IMR-90 (cell line): ENCODE measurements at regions not wholly inside any gene's neighbourhood (a gene's known extent, or its start where the extent isn't known, plus 50 kb on each side); places are given as distances from the start of the nearest gene placed in this dataset.

Source experiments
- ATAC-seq: fragments of 200-7000 bp; cut with Tn5 transposase; 2 replicates; pipeline ENCODE4 v1.9.1; 2020; ENCODE audit warnings: low read depth, mild to moderate bottlenecking, moderate library complexity
- BruUV-seq: library from RNA; stranded (reverse); fragments of 400-500 nt; replicated peaks from 2 replicates; lab custom pipeline; 2021; lab: Mats Ljungman, UMichigan
- CTCF ChIA-PET: fragments of 300-600 bp; formaldehyde crosslinking; extraction: SDS; loops from one replicate; lab custom pipeline; 2021; ENCODE audit warnings: antibody characterized with exemption; lab: Yijun Ruan, JAX
- POLR2A ChIA-PET: fragments of 300-600 bp; sonication (Branson Sonifier 250); formaldehyde crosslinking; loops from one replicate; lab custom pipeline; 2022; ENCODE audit warnings: antibody characterized with exemption; ENCODE audit not compliant: unreplicated experiment; lab: Charles Lee
- DNase-seq: peaks from one replicate; pipeline ENCODE4 v3.0.0; 2013
- H2AFZ ChIP-seq: replicated peaks from 2 replicates; pipeline ENCODE3; 2013; ENCODE audit warnings: low read length, mild to moderate bottlenecking; ENCODE audit not compliant: poor library complexity
- H2AK5ac ChIP-seq: 2 replicates; pipeline ENCODE4 v1.6.1; 2013; ENCODE audit warnings: low read depth, low read length, inconsistent platforms
- H2AK9ac ChIP-seq: replicated peaks from 2 replicates; pipeline ENCODE3; 2013; ENCODE audit warnings: mild to moderate bottlenecking, low read depth, low read length, moderate library complexity; ENCODE audit not compliant: poor library complexity
- H2BK120ac ChIP-seq: 2 replicates; pipeline ENCODE4 v1.6.1; 2013; ENCODE audit warnings: low read depth, low read length, inconsistent platforms
- H2BK15ac ChIP-seq: 3 replicates; pipeline ENCODE4 v1.6.1; 2013; ENCODE audit warnings: low read depth, low read length, inconsistent platforms
- H2BK20ac ChIP-seq: 2 replicates; pipeline ENCODE4 v1.6.1; 2013; ENCODE audit warnings: low read depth, mild to moderate bottlenecking, inconsistent platforms, low read length, moderate library complexity
- H2BK5ac ChIP-seq: 2 replicates; pipeline ENCODE4 v1.6.1; 2013; ENCODE audit warnings: mild to moderate bottlenecking, low read depth, low read length, inconsistent platforms; ENCODE audit not compliant: poor library complexity, severe bottlenecking
- H3K14ac ChIP-seq: replicated peaks from 2 replicates; pipeline ENCODE4 v1.6.1; 2013; ENCODE audit warnings: low read depth, low read length, inconsistent platforms
- H3K18ac ChIP-seq: 2 replicates; pipeline ENCODE4 v1.6.1; 2013; ENCODE audit warnings: low read depth, low read length, control low read depth
- H3K23ac ChIP-seq: 2 replicates; pipeline ENCODE4 v1.6.1; 2013; ENCODE audit warnings: low read depth, low read length, inconsistent platforms
- H3K27ac ChIP-seq: 2 replicates; pipeline ENCODE4 v1.5.1; 2013; ENCODE audit warnings: mild to moderate bottlenecking, control low read depth, low read length; ENCODE audit not compliant: insufficient read depth
- H3K27me3 ChIP-seq: 2 replicates; pipeline ENCODE4 v1.6.1; 2013; ENCODE audit warnings: low read length; ENCODE audit not compliant: control insufficient read depth, insufficient read depth
- H3K36me3 ChIP-seq: 2 replicates; pipeline ENCODE4 v1.6.1; 2013; ENCODE audit warnings: low read length, mixed read lengths; ENCODE audit not compliant: control insufficient read depth, insufficient read depth
- H3K4ac ChIP-seq: 2 replicates; pipeline ENCODE4 v1.6.1; 2013; ENCODE audit warnings: low read depth, low read length, inconsistent platforms
- H3K4me1 ChIP-seq: 2 replicates; pipeline ENCODE4 v1.6.1; 2013; ENCODE audit warnings: low read length, mixed read lengths; ENCODE audit not compliant: control insufficient read depth, insufficient read depth
- H3K4me2 ChIP-seq: 2 replicates; pipeline ENCODE4 v1.6.1; 2013; ENCODE audit warnings: low read depth, mild to moderate bottlenecking, control low read depth, low read length, moderate library complexity
- H3K4me3 ChIP-seq: 2 replicates; pipeline ENCODE4 v1.5.1; 2013; ENCODE audit warnings: low read depth, mild to moderate bottlenecking, control low read depth, low read length, moderate library complexity; ENCODE audit not compliant: insufficient read depth
- H3K56ac ChIP-seq: 2 replicates; pipeline ENCODE4 v1.6.1; 2013; ENCODE audit warnings: low read length, inconsistent platforms; ENCODE audit not compliant: insufficient read depth; ENCODE audit errors: extremely low read depth
- H3K79me1 ChIP-seq, 2 experiments: 2 replicates each; pipeline ENCODE4 v1.6.1; 2013; ENCODE audit warnings: low read length in 2 of 2, inconsistent platforms in 1 of 2, low read depth in 1 of 2
- H3K9ac ChIP-seq: 2 replicates; pipeline ENCODE4 v1.6.1; 2013; ENCODE audit warnings: low read depth, low read length, control low read depth
- H3K9me1 ChIP-seq: 2 replicates; pipeline ENCODE4 v1.6.1; 2013; ENCODE audit warnings: low read length, inconsistent platforms; ENCODE audit not compliant: insufficient read depth
- H3K9me3 ChIP-seq: 2 replicates; pipeline ENCODE4 v1.6.1; 2013; ENCODE audit warnings: low read length; ENCODE audit not compliant: control insufficient read depth, insufficient read depth
- H4K20me1 ChIP-seq: 2 replicates; pipeline ENCODE4 v1.6.1; 2013; ENCODE audit warnings: low read length, inconsistent platforms; ENCODE audit not compliant: insufficient read depth
- H4K5ac ChIP-seq: 2 replicates; pipeline ENCODE4 v1.6.1; 2013; ENCODE audit warnings: mild to moderate bottlenecking, low read depth, low read length, control low read depth
- H4K8ac ChIP-seq, 2 experiments: 2 replicates each; pipeline ENCODE4 v1.6.1; 2013; ENCODE audit warnings: low read depth in 2 of 2, low read length in 2 of 2, control low read depth in 1 of 2, inconsistent platforms in 1 of 2
- H4K91ac ChIP-seq: 2 replicates; pipeline ENCODE4 v1.6.1; 2013; ENCODE audit warnings: low read depth, low read length, inconsistent platforms; ENCODE audit not compliant: insufficient read depth
- FOS ChIP-seq: fragments of 150-350 bp; IDR thresholded peaks from 2 replicates; pipeline ENCODE4 v1.6.1; 2016; ENCODE audit warnings: low read depth, low read length
- WGBS, 2 experiments: methylation state at CpG; one replicate each; pipeline versions ENCODE4 v1.1.5 to v1.1.7; 2013; ENCODE audit warnings: missing lambda C conversion rate in 2 of 2; ENCODE audit not compliant: insufficient read length in 1 of 2; ENCODE audit errors: extremely low coverage in 2 of 2; 5-methylcytosine and 5-hydroxymethylcytosine counted together
- dilution Hi-C: fragments of 300-500 bp; cut with HindIII; formaldehyde crosslinking; loops from one replicate; pipeline ENCODE4 v1.14.3; 2018; ENCODE audit warnings: low sequenced_read_pairs; ENCODE audit not compliant: unreplicated experiment
- in situ Hi-C: fragments of 300-500 bp; cut with MboI; formaldehyde crosslinking; loops from 3 replicates; pipeline ENCODE4 v1.14.3; 2019; ENCODE audit warnings: low sequenced_read_pairs, inconsistent platforms, mixed read lengths
- intact Hi-C: fragments of 100-400 bp; cut with micrococcal nuclease; formaldehyde crosslinking; loops from 2 replicates; pipeline ENCODE4 v1.10.0; 2022

DNA sequence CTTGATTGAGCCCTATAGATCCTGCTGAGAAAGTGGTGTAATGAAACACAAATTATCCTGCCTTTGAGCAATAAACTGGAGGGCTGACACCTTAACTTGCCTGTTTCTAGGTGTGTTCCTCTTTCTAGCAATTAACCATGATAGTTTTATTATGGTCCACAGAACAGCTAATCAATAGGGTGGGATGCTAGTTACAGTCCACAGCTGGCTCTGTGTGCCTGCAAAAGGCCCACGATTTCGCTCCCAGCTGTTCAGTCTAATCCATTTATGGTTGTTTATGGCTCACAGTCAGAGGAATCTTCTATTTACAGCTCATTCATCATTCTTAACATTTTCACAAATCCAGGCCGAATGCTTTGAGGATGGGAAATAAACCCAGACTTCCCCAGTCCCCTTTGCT, 674.9 kb downstream of the SMARCA1 start:
- Histone ChIP-seq H2BK20ac (no peak overlapping the region), H3K9me3 (no peaks in the 10 kb centered on the region; the same call in 1 of the 2 replicates), H3K4me1 (no peaks in the 10 kb centered on the region), H3K4me3 (no peak overlapping the region), H2BK120ac (no peak overlapping the region), H3K27ac (no peak overlapping the region), H3K36me3 (no peaks in the 10 kb centered on the region), H3K27me3 (no peaks in the 10 kb centered on the region), H4K5ac (no peak overlapping the region), H2BK15ac (no peak overlapping the region), H3K9me1 (no peaks in the 10 kb centered on the region), H3K4me2 (no peak overlapping the region), H2AK9ac (no peak overlapping the region), H3K9ac (no peak overlapping the region), H3K4ac (no peak overlapping the region), H4K91ac (no peak overlapping the region), H3K14ac (no peak overlapping the region), H3K56ac (no peak overlapping the region), H4K8ac (no peak overlapping the region), H3K18ac (no peak overlapping the region), H2BK5ac (no peak overlapping the region), H2AFZ (no peak overlapping the region), H4K20me1 (no peaks in the 10 kb centered on the region), H2AK5ac (no peak overlapping the region), H3K23ac (no peak overlapping the region), H3K79me1 (no peaks in the 10 kb centered on the region)
- no CpG with 5 or more reads among the region's 3 CpGs for WGBS, 2 experiments
- in situ Hi-C loops (no loop called here), intact Hi-C loops (no loop called here), dilution Hi-C loops (no loop called here)
- CTCF ChIA-PET: no interaction called here
- no peak for TF ChIP-seq FOS
- POLR2A ChIA-PET: no interaction called here
- no TSS peak for BruUV-seq
- no peak for DNase-seq
- ATAC-seq: no peak
